ENCODE measurements at regions not wholly inside any gene's neighbourhood (a gene's known extent, or its start where the extent isn't known, plus 50 kb on each side); places are given as distances from the start of the nearest gene placed in this dataset.

GRCh38 chr1:58939146-58939545 is 155.3 kb upstream of the JUN start:
- no peak for TF ChIP-seq YY1 (IDR thresholded peaks at IDR 0.05; ENCODE audit: insufficient read depth, insufficient read length)
- TF ChIP-seq ZNF274 (IDR thresholded peaks at IDR 0.05; ENCODE audit: low read depth, low read length): no peak
